Esophagus (tissue), 2 donors: ENCODE measurements at regions not wholly inside any gene's neighbourhood (a gene's known extent, or its start where the extent isn't known, plus 50 kb on each side); places are given as distances from the start of the nearest gene placed in this dataset.

Experiments
- H3K27ac ChIP-seq, 2 donors: one replicate each; pipeline ENCODE4 v1.5.1; 2013; ENCODE audit warnings: low read depth in 2 of 2, mild to moderate bottlenecking in 2 of 2, inconsistent platforms in 1 of 2, low read length in 1 of 2, moderate library complexity in 1 of 2
- H3K27me3 ChIP-seq, 2 donors: one replicate each; pipeline ENCODE4 v1.6.1; 2013; ENCODE audit warnings: low read length in 2 of 2, control low read depth in 1 of 2, mild to moderate bottlenecking in 1 of 2; ENCODE audit not compliant: insufficient read depth in 2 of 2, control insufficient read depth in 1 of 2
- H3K36me3 ChIP-seq, 2 donors: one replicate each; pipeline ENCODE4 v1.6.1; 2013; ENCODE audit warnings: low read length in 1 of 2; ENCODE audit not compliant: control insufficient read depth in 2 of 2, insufficient read depth in 2 of 2
- H3K4me1 ChIP-seq, 2 donors: one replicate each; pipeline ENCODE4 v1.6.1; 2013; ENCODE audit warnings: low read length in 1 of 2; ENCODE audit not compliant: control insufficient read depth in 2 of 2, insufficient read depth in 2 of 2
- H3K4me3 ChIP-seq, 2 donors: one replicate each; pipeline ENCODE4 v1.5.1; 2013; ENCODE audit warnings: low read length in 2 of 2, mild to moderate bottlenecking in 2 of 2, low read depth in 1 of 2, moderate library complexity in 1 of 2
- H3K9me3 ChIP-seq, 2 donors: one replicate each; pipeline ENCODE4 v1.6.1; 2013; ENCODE audit warnings: mild to moderate bottlenecking in 2 of 2, low read depth in 1 of 2, low read length in 1 of 2, moderate library complexity in 1 of 2; ENCODE audit not compliant: control insufficient read depth in 2 of 2, insufficient read depth in 1 of 2
- WGBS, 2 donors: extraction: QIAGEN DNeasy Blood & Tissue Kit; methylation state at CpG; one replicate each; pipeline ENCODE4 v1.1.7; 2013; 5-methylcytosine and 5-hydroxymethylcytosine counted together
- donor health status: healthy with polysubstance abuse.
- donor health status: Bipolar disorder and iron deficiency.

- H3K9me3 ChIP-seq = no peaks in the 10 kb centered on the region
- no peak overlapping the region for H3K27ac ChIP-seq
- no peaks in the 10 kb centered on the region for H3K27me3 ChIP-seq
- peaks cover 0 to 2% of the 10 kb centered on the region in 2 donors for H3K4me1 ChIP-seq
- H3K4me3 ChIP-seq = no peak overlapping the region
- no peaks in the 10 kb centered on the region for H3K36me3 ChIP-seq
- WGBS, 2 donors = 38 to 66% methylated on average over 2 of the region's 2 CpGs
These were observed 60.5 kb downstream of the NR2F2 start for GRCh38 chr15:96390986-96391385.

- peaks cover 0 to 2% of the 10 kb centered on the region in 2 donors for H3K4me1 ChIP-seq
- H3K9me3 ChIP-seq = no peaks in the 10 kb centered on the region
- H3K36me3 ChIP-seq = no peaks in the 10 kb centered on the region
- H3K27ac ChIP-seq = no peak overlapping the region
- 60 to 67% methylated on average over 10 of the region's 10 CpGs for WGBS, 2 donors
- H3K27me3 ChIP-seq = no peaks in the 10 kb centered on the region
- H3K4me3 ChIP-seq = no peak overlapping the region
These were observed 62.1 kb downstream of the NR2F2 start for GRCh38 chr15:96392380-96393208.

- Histone ChIP-seq H3K4me3 (no peak overlapping the region), H3K27me3 (no peaks in the 10 kb centered on the region), H3K36me3 (no peaks in the 10 kb centered on the region), H3K9me3 (no peaks in the 10 kb centered on the region), H3K4me1 (peaks cover 0 to 2% of the 10 kb centered on the region in 2 donors), H3K27ac (no peak overlapping the region)
- WGBS, 2 donors = 66 to 89% methylated on average over 2 of the region's 2 CpGs
These were observed 62.7 kb downstream of the NR2F2 start for GRCh38 chr15:96393209-96393513.

GRCh38 chr15:96395687-96396086 lies 65.2 kb downstream of the NR2F2 start:
- Histone ChIP-seq H3K36me3 (no peaks in the 10 kb centered on the region), H3K4me3 (no peak overlapping the region), H3K9me3 (no peaks in the 10 kb centered on the region), H3K27ac (no peak overlapping the region), H3K4me1 (peaks cover 0 to 2% of the 10 kb centered on the region in 2 donors), H3K27me3 (no peaks in the 10 kb centered on the region)
- WGBS, 2 donors = 61 to 62% methylated on average over 3 of the region's 3 CpGs

- Histone ChIP-seq H3K4me3 (no peak overlapping the region), H3K4me1 (no peaks in the 10 kb centered on the region), H3K27me3 (no peaks in the 10 kb centered on the region), H3K9me3 (no peaks in the 10 kb centered on the region), H3K36me3 (no peaks in the 10 kb centered on the region), H3K27ac (no peak overlapping the region)
- 53 to 88% methylated on average over 1 of the region's 1 CpG for WGBS, 2 donors
These were observed 68.3 kb downstream of the NR2F2 start for GRCh38 chr15:96398776-96399175.

- 61 to 65% methylated on average over 3 of the region's 3 CpGs for WGBS, 2 donors
- Histone ChIP-seq H3K27ac (no peak overlapping the region), H3K4me1 (no peaks in the 10 kb centered on the region), H3K27me3 (no peaks in the 10 kb centered on the region), H3K36me3 (no peaks in the 10 kb centered on the region), H3K4me3 (no peak overlapping the region), H3K9me3 (no peaks in the 10 kb centered on the region)
These were observed 71.9 kb downstream of the NR2F2 start for GRCh38 chr15:96402403-96402802.

- Histone ChIP-seq H3K27me3 (no peaks in the 10 kb centered on the region), H3K9me3 (no peaks in the 10 kb centered on the region), H3K4me3 (no peak overlapping the region), H3K4me1 (no peaks in the 10 kb centered on the region), H3K36me3 (no peaks in the 10 kb centered on the region), H3K27ac (no peak overlapping the region)
- WGBS, 2 donors = 82 to 84% methylated on average over 1 of the region's 1 CpG
These were observed 72.6 kb downstream of the NR2F2 start for GRCh38 chr15:96403071-96403470.

GRCh38 chr15:96403932-96404331 lies 73.4 kb downstream of the NR2F2 start:
- peaks cover 0 to 2% of the 10 kb centered on the region in 2 donors for H3K4me1 ChIP-seq
- no peak overlapping the region for H3K4me3 ChIP-seq
- H3K27ac ChIP-seq = no peak overlapping the region
- H3K9me3 ChIP-seq = no peaks in the 10 kb centered on the region
- no peaks in the 10 kb centered on the region for H3K36me3 ChIP-seq
- WGBS, 2 donors = 84 to 92% methylated on average over 1 of the region's 1 CpG
- H3K27me3 ChIP-seq = peaks cover 0 to 7% of the 10 kb centered on the region in 2 donors

- Histone ChIP-seq H3K36me3 (no peaks in the 10 kb centered on the region), H3K4me1 (peaks cover 0 to 2% of the 10 kb centered on the region in 2 donors), H3K27ac (no peak overlapping the region), H3K27me3 (peaks cover 0 to 10% of the 10 kb centered on the region in 2 donors), H3K4me3 (no peak overlapping the region), H3K9me3 (no peaks in the 10 kb centered on the region)
- 87 to 89% methylated on average over 2 of the region's 2 CpGs for WGBS, 2 donors
These were observed 74.1 kb downstream of the NR2F2 start for GRCh38 chr15:96404560-96404959.

GRCh38 chr15:96406291-96406690 lies 75.8 kb downstream of the NR2F2 start:
- H3K27me3 ChIP-seq = peaks cover 0 to 23% of the 10 kb centered on the region in 2 donors
- H3K4me1 ChIP-seq = peaks cover 0 to 2% of the 10 kb centered on the region in 2 donors
- WGBS, 2 donors = 83 to 87% methylated on average over 3 of the region's 3 CpGs
- no peak overlapping the region for H3K27ac ChIP-seq
- H3K36me3 ChIP-seq = no peaks in the 10 kb centered on the region
- peaks cover 0 to 4% of the 10 kb centered on the region in 2 donors for H3K9me3 ChIP-seq
- H3K4me3 ChIP-seq = no peak overlapping the region
